ENCODE measurements at regions not wholly inside any gene's neighbourhood (a gene's known extent, or its start where the extent isn't known, plus 50 kb on each side); places are given as distances from the start of the nearest gene placed in this dataset.

GRCh38 chr10:113340282-113340681, 212.6 kb upstream of the HABP2 start:
- H3K79me2 ChIP-seq (ENCODE audit: insufficient read depth), result no peaks in the 10 kb centered on the region
- no peak overlapping the region for H3K9ac ChIP-seq
- DNase-seq, result no peak
- no peaks in the 10 kb centered on the region for H4K20me1 ChIP-seq (ENCODE audit: insufficient read depth)
- H3K36me3 ChIP-seq (replicated peaks in 1 of 2; ENCODE audit: control insufficient read depth in 1 of 2, insufficient read depth in 2 of 2, low read length in 1 of 2), result no peaks in the 10 kb centered on the region
- no peaks in the 10 kb centered on the region for H3K27me3 ChIP-seq (ENCODE audit: insufficient read depth)
- WGBS (ENCODE audit: low lambda C conversion rate), result 87% methylated on average over 5 of the region's 5 CpGs
- no peak overlapping the region for H3K4me2 ChIP-seq
- TF ChIP-seq ELF1 (IDR thresholded peaks at IDR 0.05), result no peak
- TF ChIP-seq PBX3 (IDR thresholded peaks at IDR 0.05), result no peak
- no peak for TF ChIP-seq FOSL2 (IDR thresholded peaks at IDR 0.05; ENCODE audit: borderline replicate concordance, low read depth)
- TF ChIP-seq GATA2 (CRISPR knock-in tag; IDR thresholded peaks at IDR 0.05), result no peak
- no peak for TF ChIP-seq EP300 (IDR thresholded peaks at IDR 0.05; ENCODE audit: borderline replicate concordance in 1 of 2, low read depth in 1 of 2, low read length in 1 of 2)
- ChIA-PET POLR2A (no interaction called here), CTCF (interaction anchor here (0.8 kb wide), 1 partner anchor 181 kb away, joined by 3 read pairs; no protein-coding TSS in a partner anchor)
- H3K9me3 ChIP-seq, result no peaks in the 10 kb centered on the region
- H3F3A ChIP-seq (replicated peaks; ENCODE audit: insufficient read depth), result no peaks in the 10 kb centered on the region
- H3K27ac ChIP-seq (ENCODE audit: low read depth in 2 of 2, low read length in 1 of 2), result no peak overlapping the region
- H3K4me3 ChIP-seq (ENCODE audit: low read depth in 2 of 2, low read length in 1 of 2), result no peak overlapping the region
- no peak overlapping the region for H2AFZ ChIP-seq (ENCODE audit: low read depth)
- H3K9me2 ChIP-seq, result no peaks in the 10 kb centered on the region
- H3K4me1 ChIP-seq (ENCODE audit: control insufficient read depth in 1 of 2, insufficient read depth in 2 of 2, low read depth in 1 of 2, low read length in 1 of 2), result peaks cover 0 to 12% of the 10 kb centered on the region in 2 experiments; a peak in 2 of 4 replicates

DNA sequence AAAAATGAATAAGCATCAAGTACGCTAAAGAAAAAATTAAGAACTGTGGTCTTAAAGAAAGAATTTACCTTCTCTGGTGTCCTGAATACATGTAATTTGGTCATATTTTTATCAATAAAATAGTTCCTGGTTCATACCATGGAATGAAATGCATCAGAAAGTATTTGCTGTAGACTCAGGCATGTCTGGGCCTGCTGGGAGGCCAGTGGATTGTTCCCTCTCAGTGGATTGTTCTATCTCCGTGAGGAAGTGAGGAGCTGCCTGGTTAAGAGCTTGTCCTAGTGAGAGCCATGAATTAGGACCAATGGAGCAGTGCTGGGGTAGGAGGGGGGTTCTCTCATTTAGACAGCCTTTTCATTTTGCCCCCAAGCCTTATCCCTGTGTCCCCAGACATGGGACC, 211.7 kb upstream of the HABP2 start:
- Histone ChIP-seq H3K36me3 (replicated peaks in 1 of 2; ENCODE audit: control insufficient read depth in 1 of 2, insufficient read depth in 2 of 2, low read length in 1 of 2) (no peaks in the 10 kb centered on the region), H4K20me1 (ENCODE audit: insufficient read depth) (no peaks in the 10 kb centered on the region), H3K9me2 (no peaks in the 10 kb centered on the region), H3K27ac (ENCODE audit: low read depth in 2 of 2, low read length in 1 of 2) (no peak overlapping the region), H3K4me1 (ENCODE audit: control insufficient read depth in 1 of 2, insufficient read depth in 2 of 2, low read depth in 1 of 2, low read length in 1 of 2) (peaks cover 0 to 12% of the 10 kb centered on the region in 2 experiments; a peak in 2 of 4 replicates), H3K79me2 (ENCODE audit: insufficient read depth) (no peaks in the 10 kb centered on the region), H3K4me2 (no peak overlapping the region), H3K9me3 (no peaks in the 10 kb centered on the region), H3K9ac (no peak overlapping the region), H3F3A (replicated peaks; ENCODE audit: insufficient read depth) (no peaks in the 10 kb centered on the region), H3K4me3 (ENCODE audit: low read depth in 2 of 2, low read length in 1 of 2) (no peak overlapping the region), H3K27me3 (ENCODE audit: insufficient read depth) (no peaks in the 10 kb centered on the region), H2AFZ (ENCODE audit: low read depth) (no peak overlapping the region)
- CTCF ChIA-PET, result interaction anchor here (0.8 kb wide), 1 partner anchor 180 kb away, joined by 3 read pairs; no protein-coding TSS in a partner anchor
- no peak for DNase-seq
- POLR2A ChIA-PET, result no interaction called here
- TF ChIP-seq TEAD4 (IDR thresholded peaks at IDR 0.05; ENCODE audit: borderline replicate concordance, insufficient read depth), result no peak
- no peak for TF ChIP-seq RCOR1 (IDR thresholded peaks at IDR 0.05; ENCODE audit: low read length)
- TF ChIP-seq POLR2AphosphoS5 (IDR thresholded peaks at IDR 0.05; ENCODE audit: low read depth, low read length), result no peak
- no peak for TF ChIP-seq RXRA (IDR thresholded peaks at IDR 0.05; ENCODE audit: borderline replicate concordance, low read depth)
- TF ChIP-seq, protein P1, sequence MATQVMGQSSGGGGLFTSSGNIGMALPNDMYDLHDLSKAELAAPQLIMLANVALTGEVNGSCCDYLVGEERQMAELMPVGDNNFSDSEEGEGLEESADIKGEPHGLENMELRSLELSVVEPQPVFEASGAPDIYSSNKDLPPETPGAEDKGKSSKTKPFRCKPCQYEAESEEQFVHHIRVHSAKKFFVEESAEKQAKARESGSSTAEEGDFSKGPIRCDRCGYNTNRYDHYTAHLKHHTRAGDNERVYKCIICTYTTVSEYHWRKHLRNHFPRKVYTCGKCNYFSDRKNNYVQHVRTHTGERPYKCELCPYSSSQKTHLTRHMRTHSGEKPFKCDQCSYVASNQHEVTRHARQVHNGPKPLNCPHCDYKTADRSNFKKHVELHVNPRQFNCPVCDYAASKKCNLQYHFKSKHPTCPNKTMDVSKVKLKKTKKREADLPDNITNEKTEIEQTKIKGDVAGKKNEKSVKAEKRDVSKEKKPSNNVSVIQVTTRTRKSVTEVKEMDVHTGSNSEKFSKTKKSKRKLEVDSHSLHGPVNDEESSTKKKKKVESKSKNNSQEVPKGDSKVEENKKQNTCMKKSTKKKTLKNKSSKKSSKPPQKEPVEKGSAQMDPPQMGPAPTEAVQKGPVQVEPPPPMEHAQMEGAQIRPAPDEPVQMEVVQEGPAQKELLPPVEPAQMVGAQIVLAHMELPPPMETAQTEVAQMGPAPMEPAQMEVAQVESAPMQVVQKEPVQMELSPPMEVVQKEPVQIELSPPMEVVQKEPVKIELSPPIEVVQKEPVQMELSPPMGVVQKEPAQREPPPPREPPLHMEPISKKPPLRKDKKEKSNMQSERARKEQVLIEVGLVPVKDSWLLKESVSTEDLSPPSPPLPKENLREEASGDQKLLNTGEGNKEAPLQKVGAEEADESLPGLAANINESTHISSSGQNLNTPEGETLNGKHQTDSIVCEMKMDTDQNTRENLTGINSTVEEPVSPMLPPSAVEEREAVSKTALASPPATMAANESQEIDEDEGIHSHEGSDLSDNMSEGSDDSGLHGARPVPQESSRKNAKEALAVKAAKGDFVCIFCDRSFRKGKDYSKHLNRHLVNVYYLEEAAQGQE (IDR thresholded peaks at IDR 0.05; ENCODE audit: low read depth, low read length), result no peak
- no peak for TF ChIP-seq NFIC (IDR thresholded peaks at IDR 0.05; ENCODE audit: borderline replicate concordance)
- no peak for TF ChIP-seq EP300 (IDR thresholded peaks at IDR 0.05; ENCODE audit: borderline replicate concordance in 1 of 2, low read depth in 1 of 2, low read length in 1 of 2)
- no peak for TF ChIP-seq TAF1 (IDR thresholded peaks at IDR 0.05; ENCODE audit: borderline replicate concordance, low read depth, low read length)
- no peak for TF ChIP-seq FOXJ3 (CRISPR knock-in tag; IDR thresholded peaks at IDR 0.05)
- TF ChIP-seq, protein P2, sequence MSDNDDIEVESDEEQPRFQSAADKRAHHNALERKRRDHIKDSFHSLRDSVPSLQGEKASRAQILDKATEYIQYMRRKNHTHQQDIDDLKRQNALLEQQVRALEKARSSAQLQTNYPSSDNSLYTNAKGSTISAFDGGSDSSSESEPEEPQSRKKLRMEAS (IDR thresholded peaks at IDR 0.05; ENCODE audit: low read depth), result no peak
- TF ChIP-seq SIN3A (IDR thresholded peaks at IDR 0.05; ENCODE audit: borderline replicate concordance, low read depth, low read length), result no peak
- no peak for TF ChIP-seq FOSL2 (IDR thresholded peaks at IDR 0.05; ENCODE audit: borderline replicate concordance, low read depth)
- TF ChIP-seq, protein P3, sequence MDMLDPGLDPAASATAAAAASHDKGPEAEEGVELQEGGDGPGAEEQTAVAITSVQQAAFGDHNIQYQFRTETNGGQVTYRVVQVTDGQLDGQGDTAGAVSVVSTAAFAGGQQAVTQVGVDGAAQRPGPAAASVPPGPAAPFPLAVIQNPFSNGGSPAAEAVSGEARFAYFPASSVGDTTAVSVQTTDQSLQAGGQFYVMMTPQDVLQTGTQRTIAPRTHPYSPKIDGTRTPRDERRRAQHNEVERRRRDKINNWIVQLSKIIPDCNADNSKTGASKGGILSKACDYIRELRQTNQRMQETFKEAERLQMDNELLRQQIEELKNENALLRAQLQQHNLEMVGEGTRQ (IDR thresholded peaks at IDR 0.05; ENCODE audit: borderline replicate concordance, low read depth, low read length), result no peak
- TF ChIP-seq MEF2A (IDR thresholded peaks at IDR 0.05; ENCODE audit: borderline replicate concordance, low read depth), result no peak
- no peak for TF ChIP-seq YY1 (IDR thresholded peaks at IDR 0.05; ENCODE audit: low read depth)
- no peak for TF ChIP-seq IRF3 (IDR thresholded peaks at IDR 0.05; ENCODE audit: low read depth, low read length)
- TF ChIP-seq RAD21 (IDR thresholded peaks at IDR 0.05; ENCODE audit: low read length), result no peak
- no peak for TF ChIP-seq MXI1 (IDR thresholded peaks at IDR 0.05; ENCODE audit: low read depth, low read length)
- whole genome bisulfite sequencing (ENCODE audit: low lambda C conversion rate), result 100% methylated on average over 2 of the region's 2 CpGs
